Activated CD8-positive, alpha-beta memory T cell treated with anti-CD3 and anti-CD28 coated beads for 36 hours (primary cell): ENCODE measurements at regions not wholly inside any gene's neighbourhood (a gene's known extent, or its start where the extent isn't known, plus 50 kb on each side); places are given as distances from the start of the nearest gene placed in this dataset.

Source experiments
- CTCF ChIA-PET: fragments of 350-600 bp; sonication (Branson Sonifier 250); formaldehyde crosslinking; loops from one replicate; lab custom pipeline; 2021; ENCODE audit warnings: antibody characterized with exemption; lab: Charles Lee
- POLR2A ChIA-PET: fragments of 350-600 bp; sonication (Branson Sonifier 250); formaldehyde crosslinking; loops from one replicate; lab custom pipeline; 2021; ENCODE audit warnings: antibody characterized with exemption; lab: Charles Lee

- CTCF ChIA-PET = no interaction called here
Observed at GRCh38 chr3:55194376-55194775, 266.5 kb upstream of the LRTM1 start.

GRCh38 chr3:55191911-55192775 lies 264.3 kb upstream of the LRTM1 start:
- CTCF ChIA-PET = no interaction called here

More at GRCh38 chr3:55194376-55194775, 266.5 kb upstream of the LRTM1 start:
- POLR2A ChIA-PET = no interaction called here

GRCh38 chr3:55190331-55190730 lies 262.5 kb upstream of the LRTM1 start:
- ChIA-PET POLR2A (no interaction called here), CTCF (no interaction called here)

More at GRCh38 chr3:55191911-55192775, 264.3 kb upstream of the LRTM1 start:
- POLR2A ChIA-PET = no interaction called here

- POLR2A ChIA-PET = no interaction called here
- CTCF ChIA-PET = no interaction called here
Observed at GRCh38 chr3:55189359-55189801, 261.5 kb upstream of the LRTM1 start.

GRCh38 chr3:55185380-55185779 lies 257.5 kb upstream of the LRTM1 start:
- POLR2A ChIA-PET = no interaction called here
- CTCF ChIA-PET = no interaction called here

GRCh38 chr3:55183201-55183600 lies 255.3 kb upstream of the LRTM1 start:
- ChIA-PET CTCF (no interaction called here), POLR2A (no interaction called here)

- CTCF ChIA-PET = interaction anchor here (0.6 to 1.2 kb wide), 2 partner anchors 15 to 72 kb away, joined by 3 to 4 read pairs; no protein-coding TSS in a partner anchor
Observed at GRCh38 chr3:55180936-55181535, 253.2 kb upstream of the LRTM1 start.

GRCh38 chr3:55180161-55180560 lies 252.3 kb upstream of the LRTM1 start:
- ChIA-PET CTCF (no interaction called here), POLR2A (no interaction called here)

More at GRCh38 chr3:55180936-55181535, 253.2 kb upstream of the LRTM1 start:
- POLR2A ChIA-PET = no interaction called here

- POLR2A ChIA-PET = no interaction called here
- CTCF ChIA-PET = no interaction called here
Observed at GRCh38 chr3:55178336-55178735, 250.5 kb upstream of the LRTM1 start.

GRCh38 chr3:55177749-55178148 lies 249.9 kb upstream of the LRTM1 start:
- ChIA-PET CTCF (no interaction called here), POLR2A (no interaction called here)

- CTCF ChIA-PET = no interaction called here
Observed at GRCh38 chr3:55175423-55175822, 247.6 kb upstream of the LRTM1 start.

GRCh38 chr3:55174747-55175146 lies 246.9 kb upstream of the LRTM1 start:
- CTCF ChIA-PET = no interaction called here
- POLR2A ChIA-PET = no interaction called here

More at GRCh38 chr3:55175423-55175822, 247.6 kb upstream of the LRTM1 start:
- POLR2A ChIA-PET = no interaction called here

- POLR2A ChIA-PET = no interaction called here
- CTCF ChIA-PET = no interaction called here
Observed at GRCh38 chr3:55173504-55173903, 245.6 kb upstream of the LRTM1 start.

- CTCF ChIA-PET = no interaction called here
- POLR2A ChIA-PET = no interaction called here
Observed at GRCh38 chr3:55172913-55173312, 245.1 kb upstream of the LRTM1 start.

GRCh38 chr3:55170444-55170843 lies 242.6 kb upstream of the LRTM1 start:
- CTCF ChIA-PET = interaction anchor here (0.8 kb wide), 1 partner anchor 60 kb away, joined by 3 read pairs; no protein-coding TSS in a partner anchor
- POLR2A ChIA-PET = no interaction called here

- CTCF ChIA-PET = interaction anchor here (0.8 kb wide), 1 partner anchor 60 kb away, joined by 3 read pairs; no protein-coding TSS in a partner anchor
Observed at GRCh38 chr3:55169608-55170072, 241.8 kb upstream of the LRTM1 start.

GRCh38 chr3:55169161-55169560 lies 241.3 kb upstream of the LRTM1 start:
- POLR2A ChIA-PET = no interaction called here
- CTCF ChIA-PET = no interaction called here

More at GRCh38 chr3:55169608-55170072, 241.8 kb upstream of the LRTM1 start:
- POLR2A ChIA-PET = no interaction called here

GRCh38 chr3:55167586-55168317 lies 239.9 kb upstream of the LRTM1 start:
- CTCF ChIA-PET = no interaction called here
- POLR2A ChIA-PET = no interaction called here

- POLR2A ChIA-PET = no interaction called here
- CTCF ChIA-PET = no interaction called here
Observed at GRCh38 chr3:55166576-55167555, 239.0 kb upstream of the LRTM1 start.
